GM13976 (cell line): ENCODE measurements at regions not wholly inside any gene's neighbourhood (a gene's known extent, or its start where the extent isn't known, plus 50 kb on each side); places are given as distances from the start of the nearest gene placed in this dataset.

Experiments
- DNase-seq: peaks from one replicate; pipeline ENCODE4 v3.0.0; 2012; ENCODE audit warnings: low spot score
- in situ Hi-C: fragments of 300-500 bp; cut with MboI; formaldehyde crosslinking; loops from one replicate; pipeline ENCODE4 v1.12.0; 2022; ENCODE audit warnings: low sequenced_read_pairs, mixed read lengths, inconsistent platforms; ENCODE audit not compliant: unreplicated experiment
- TF ChIP-seq, protein P1 (sequence below): IDR thresholded peaks from 2 replicates; pipeline ENCODE4 v1.5.1; 2012; ENCODE audit warnings: borderline replicate concordance, mild to moderate bottlenecking; ENCODE audit not compliant: insufficient read depth; ENCODE audit errors: extremely low read depth, missing control alignments, control extremely low read depth

DNA sequence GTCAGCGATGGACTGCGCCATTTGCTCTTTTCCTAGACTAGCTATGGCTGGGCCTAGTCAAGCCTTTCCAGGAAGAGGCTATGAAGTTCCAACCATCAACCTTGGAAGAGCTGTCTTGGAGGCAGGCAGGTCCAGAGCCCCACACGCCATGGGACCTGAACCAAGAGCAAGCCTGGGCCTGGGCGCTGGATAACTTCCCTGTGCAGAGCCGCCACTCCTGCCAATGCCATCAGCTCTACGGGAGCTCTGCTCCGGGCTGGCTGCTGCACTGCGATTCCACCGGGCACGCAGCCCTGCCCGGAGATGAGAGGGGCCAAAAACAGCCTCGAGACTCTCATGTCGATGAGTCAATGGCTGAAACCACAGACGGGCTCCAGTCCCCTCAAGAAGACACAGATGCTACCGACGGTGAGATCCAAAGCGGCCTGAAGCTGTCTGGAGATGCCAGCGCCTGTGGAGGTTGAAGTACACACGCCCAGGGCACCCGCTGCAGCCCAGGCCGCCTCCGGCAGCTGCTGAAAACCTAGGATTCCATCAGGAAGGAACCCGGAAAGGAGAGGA lies 103.7 kb upstream of the SELENOP start:
- TF ChIP-seq, protein P1, sequence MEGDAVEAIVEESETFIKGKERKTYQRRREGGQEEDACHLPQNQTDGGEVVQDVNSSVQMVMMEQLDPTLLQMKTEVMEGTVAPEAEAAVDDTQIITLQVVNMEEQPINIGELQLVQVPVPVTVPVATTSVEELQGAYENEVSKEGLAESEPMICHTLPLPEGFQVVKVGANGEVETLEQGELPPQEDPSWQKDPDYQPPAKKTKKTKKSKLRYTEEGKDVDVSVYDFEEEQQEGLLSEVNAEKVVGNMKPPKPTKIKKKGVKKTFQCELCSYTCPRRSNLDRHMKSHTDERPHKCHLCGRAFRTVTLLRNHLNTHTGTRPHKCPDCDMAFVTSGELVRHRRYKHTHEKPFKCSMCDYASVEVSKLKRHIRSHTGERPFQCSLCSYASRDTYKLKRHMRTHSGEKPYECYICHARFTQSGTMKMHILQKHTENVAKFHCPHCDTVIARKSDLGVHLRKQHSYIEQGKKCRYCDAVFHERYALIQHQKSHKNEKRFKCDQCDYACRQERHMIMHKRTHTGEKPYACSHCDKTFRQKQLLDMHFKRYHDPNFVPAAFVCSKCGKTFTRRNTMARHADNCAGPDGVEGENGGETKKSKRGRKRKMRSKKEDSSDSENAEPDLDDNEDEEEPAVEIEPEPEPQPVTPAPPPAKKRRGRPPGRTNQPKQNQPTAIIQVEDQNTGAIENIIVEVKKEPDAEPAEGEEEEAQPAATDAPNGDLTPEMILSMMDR, result no peak
- DNase-seq, result no peak
- in situ Hi-C loops, result no loop called here

DNA sequence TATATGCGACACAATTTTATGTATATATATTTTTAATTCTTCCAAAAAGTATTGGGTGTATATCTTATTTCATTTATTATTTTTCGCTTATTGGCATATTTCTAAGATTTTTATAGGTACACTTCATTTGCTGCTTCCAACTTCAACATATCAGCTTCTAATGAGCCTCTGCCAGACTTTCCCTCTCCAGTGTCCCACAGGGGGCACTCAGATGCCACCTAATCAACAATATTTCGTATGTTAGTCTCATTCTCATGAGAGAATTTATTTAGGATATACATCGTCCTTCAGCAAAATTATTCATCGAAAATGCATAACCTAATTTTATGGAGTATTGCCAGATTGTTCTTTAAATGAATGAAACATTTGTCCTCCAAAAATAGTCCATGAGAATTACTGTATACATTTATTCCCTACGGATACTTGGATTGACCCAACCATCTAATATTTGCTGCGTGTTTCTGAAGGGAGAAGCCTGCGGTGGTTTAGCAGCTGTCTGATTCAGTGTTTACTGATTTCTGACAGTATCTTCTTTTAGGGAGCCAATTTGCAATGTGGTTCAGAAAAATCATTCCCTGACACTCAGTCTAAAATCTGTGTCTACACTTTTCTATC lies 100.6 kb upstream of the SELENOP start:
- DNase-seq, result peak; percentile 29
- in situ Hi-C loops, result no loop called here
- TF ChIP-seq, protein P1, result peak; percentile 10

DNA sequence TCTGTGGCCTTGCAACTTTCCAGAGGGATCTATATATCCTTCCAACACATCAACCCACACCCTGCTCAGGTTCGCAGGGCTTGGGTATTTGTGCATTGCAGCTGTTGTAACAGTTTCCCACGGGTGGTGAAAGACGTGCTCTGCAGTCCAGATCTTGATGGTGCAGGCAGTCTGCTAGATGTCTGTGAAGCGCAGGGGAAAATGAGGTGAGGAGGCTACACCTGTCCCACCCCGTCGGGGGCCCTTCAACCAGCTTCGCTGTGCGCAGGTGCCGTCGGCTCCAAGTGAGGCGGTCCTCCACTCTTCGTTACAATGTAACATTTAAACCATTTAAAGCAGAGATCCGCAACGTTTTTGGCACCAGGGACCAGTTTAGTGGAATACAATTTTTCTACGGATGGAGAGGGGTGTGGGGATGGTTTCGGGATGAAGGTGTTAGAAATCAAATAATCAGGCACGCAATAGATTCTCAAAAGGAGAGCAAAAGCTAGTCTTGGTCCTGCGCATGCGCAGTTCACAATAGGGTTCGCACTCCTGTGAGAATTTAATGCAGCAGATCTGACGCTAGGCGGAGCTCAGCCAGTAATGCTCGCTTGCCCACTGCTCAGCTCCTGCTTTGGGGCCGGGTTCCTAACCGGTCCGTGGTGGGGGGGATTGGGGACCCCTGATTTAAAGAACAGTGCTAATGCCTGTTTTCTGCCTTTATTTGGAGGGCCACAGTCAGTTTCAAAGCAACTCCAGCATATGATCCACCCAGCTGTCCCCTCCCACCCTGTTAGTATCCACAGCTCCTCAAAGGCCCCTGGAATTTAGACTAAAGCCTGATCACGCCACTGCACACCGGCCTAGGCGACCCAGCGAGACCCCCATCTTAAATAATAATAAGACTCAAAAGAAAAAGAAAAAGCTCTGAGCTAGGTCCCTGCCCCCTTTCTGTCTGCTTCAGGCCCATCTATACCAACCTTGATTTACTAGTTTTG lies 97.1 kb upstream of the SELENOP start:
- in situ Hi-C loops, result no loop called here
- TF ChIP-seq, protein P1, result peak; percentile 86
- peak; percentile 86 for DNase-seq

DNA sequence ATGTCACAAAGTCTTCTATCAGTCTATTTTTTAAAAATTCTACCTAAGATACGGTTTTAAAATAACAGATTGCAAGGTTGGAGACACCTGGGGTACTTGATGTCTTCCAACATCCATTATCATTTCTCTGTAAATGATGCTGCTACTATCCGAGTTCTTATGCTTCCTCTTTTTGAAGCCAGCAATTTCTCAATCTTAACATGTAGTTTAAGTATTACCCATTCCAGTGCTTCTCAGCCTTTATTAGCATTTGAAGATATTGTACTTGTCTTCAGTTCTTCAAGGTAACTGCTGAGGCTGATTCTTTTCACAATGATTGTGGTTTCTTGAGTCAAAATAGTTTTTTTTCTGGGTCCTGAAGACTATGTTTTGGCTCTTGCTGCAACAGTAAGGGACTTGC lies 96.4 kb upstream of the SELENOP start:
- DNase-seq, result no peak
- in situ Hi-C loops, result no loop called here
- TF ChIP-seq, protein P1, result no peak

DNA sequence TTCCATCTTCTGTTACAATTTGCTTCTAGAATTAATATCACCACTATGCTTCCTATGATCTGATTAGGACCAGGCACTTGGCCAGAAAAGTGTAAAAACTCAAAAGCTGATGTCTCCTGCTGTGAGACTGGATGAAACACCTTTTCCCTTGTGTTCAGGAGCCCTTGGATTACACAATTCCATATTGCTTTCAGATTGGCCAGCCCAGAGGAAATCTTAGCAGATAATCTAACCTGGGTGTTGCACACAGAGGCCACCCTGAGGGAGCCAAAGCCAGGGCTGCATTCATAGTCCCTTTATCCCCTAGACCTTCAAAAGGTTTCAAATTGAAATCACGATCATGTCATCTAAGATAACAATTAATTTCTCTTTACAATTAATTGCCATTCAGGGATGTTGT lies 94.1 kb upstream of the SELENOP start:
- in situ Hi-C loops, result no loop called here
- no peak for DNase-seq
- TF ChIP-seq, protein P1, result no peak

DNA sequence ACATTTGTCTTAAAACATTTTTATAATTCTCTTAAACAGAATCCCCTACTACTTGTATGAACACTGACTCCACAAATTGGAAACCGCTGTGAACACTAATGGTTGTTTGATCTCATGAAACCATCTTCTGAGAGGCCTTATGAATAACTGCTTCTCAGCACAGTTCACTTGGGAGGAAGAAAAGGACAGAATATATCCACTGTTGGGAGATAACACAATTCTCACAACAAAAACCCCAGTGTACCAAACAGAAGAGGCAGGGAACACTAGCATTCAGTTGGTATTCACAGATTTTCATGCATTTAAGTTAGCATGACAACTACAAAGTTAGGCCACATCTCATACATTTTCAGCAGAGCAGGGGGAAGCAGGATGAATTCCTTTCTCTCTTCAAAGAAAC lies 89.0 kb upstream of the SELENOP start:
- DNase-seq, result no peak
- in situ Hi-C loops, result no loop called here
- TF ChIP-seq, protein P1, result no peak
